ENCODE measurements at regions not wholly inside any gene's neighbourhood (a gene's known extent, or its start where the extent isn't known, plus 50 kb on each side); places are given as distances from the start of the nearest gene placed in this dataset.
"Not testable (repeated sequence)": the region's sequence is repeated elsewhere in the genome, so short reads cannot be mapped to it uniquely, and the experiment has no call there.

GRCh38 chr13:68609661-68610060 is 1379.5 kb upstream of the PCDH9 start:
- 96 to 97% methylated on average over 8 of the region's 8 CpGs for WGBS, 2 experiments
- H3K4me3 ChIP-seq (ENCODE audit: insufficient read depth, low read depth, low read length) = no peak overlapping the region
- H3K9me3 ChIP-seq (ENCODE audit: control insufficient read depth, low read length) = no peaks in the 10 kb centered on the region
- no peaks in the 10 kb centered on the region for H3K4me1 ChIP-seq (ENCODE audit: control insufficient read depth, insufficient read depth, low read length)
- no peaks in the 10 kb centered on the region for H3K36me3 ChIP-seq (ENCODE audit: control insufficient read depth, insufficient read depth, low read length)
- no peak overlapping the region for H3K27ac ChIP-seq (ENCODE audit: insufficient read depth, low read depth, low read length, poor library complexity, severe bottlenecking)
- no peaks in the 10 kb centered on the region for H3K27me3 ChIP-seq (ENCODE audit: control insufficient read depth, insufficient read depth, low read length, poor library complexity, severe bottlenecking)

GRCh38 chr13:68608147-68608546 is 1378.0 kb upstream of the PCDH9 start:
- Histone ChIP-seq H3K4me1 (ENCODE audit: control insufficient read depth, insufficient read depth, low read length) (no peaks in the 10 kb centered on the region), H3K9me3 (ENCODE audit: control insufficient read depth, low read length) (no peaks in the 10 kb centered on the region), H3K27me3 (ENCODE audit: control insufficient read depth, insufficient read depth, low read length, poor library complexity, severe bottlenecking) (no peaks in the 10 kb centered on the region), H3K4me3 (ENCODE audit: insufficient read depth, low read depth, low read length) (no peak overlapping the region), H3K27ac (ENCODE audit: insufficient read depth, low read depth, low read length, poor library complexity, severe bottlenecking) (no peak overlapping the region), H3K36me3 (ENCODE audit: control insufficient read depth, insufficient read depth, low read length) (no peaks in the 10 kb centered on the region)

- Histone ChIP-seq H3K4me1 (ENCODE audit: control insufficient read depth, insufficient read depth, low read length) (no peaks in the 10 kb centered on the region), H3K27ac (ENCODE audit: insufficient read depth, low read depth, low read length, poor library complexity, severe bottlenecking) (no peak overlapping the region), H3K27me3 (ENCODE audit: control insufficient read depth, insufficient read depth, low read length, poor library complexity, severe bottlenecking) (no peaks in the 10 kb centered on the region), H3K4me3 (ENCODE audit: insufficient read depth, low read depth, low read length) (no peak overlapping the region), H3K36me3 (ENCODE audit: control insufficient read depth, insufficient read depth, low read length) (no peaks in the 10 kb centered on the region), H3K9me3 (ENCODE audit: control insufficient read depth, low read length) (no peaks in the 10 kb centered on the region)
Measured at GRCh38 chr13:68597641-68598040, 1367.5 kb upstream of the PCDH9 start.

GRCh38 chr13:68588623-68589022 is 1358.5 kb upstream of the PCDH9 start:
- H3K36me3 ChIP-seq (ENCODE audit: control insufficient read depth, insufficient read depth, low read length) = no peaks in the 10 kb centered on the region
- H3K27me3 ChIP-seq (ENCODE audit: control insufficient read depth, insufficient read depth, low read length, poor library complexity, severe bottlenecking) = no peaks in the 10 kb centered on the region
- H3K9me3 ChIP-seq (ENCODE audit: control insufficient read depth, low read length) = no peaks in the 10 kb centered on the region
- no peaks in the 10 kb centered on the region for H3K4me1 ChIP-seq (ENCODE audit: control insufficient read depth, insufficient read depth, low read length)
- WGBS, 2 experiments = 93 to 95% methylated on average over 4 of the region's 4 CpGs
- no peak overlapping the region for H3K4me3 ChIP-seq (ENCODE audit: insufficient read depth, low read depth, low read length)
- H3K27ac ChIP-seq (ENCODE audit: insufficient read depth, low read depth, low read length, poor library complexity, severe bottlenecking) = no peak overlapping the region

GRCh38 chr13:68584776-68585175 is 1354.6 kb upstream of the PCDH9 start:
- Histone ChIP-seq H3K36me3 (ENCODE audit: control insufficient read depth, insufficient read depth, low read length) (no peaks in the 10 kb centered on the region), H3K4me3 (ENCODE audit: insufficient read depth, low read depth, low read length) (no peak overlapping the region), H3K27ac (ENCODE audit: insufficient read depth, low read depth, low read length, poor library complexity, severe bottlenecking) (no peak overlapping the region), H3K4me1 (ENCODE audit: control insufficient read depth, insufficient read depth, low read length) (no peaks in the 10 kb centered on the region), H3K27me3 (ENCODE audit: control insufficient read depth, insufficient read depth, low read length, poor library complexity, severe bottlenecking) (no peaks in the 10 kb centered on the region), H3K9me3 (ENCODE audit: control insufficient read depth, low read length) (no peaks in the 10 kb centered on the region)
- 78 to 83% methylated on average over 1 of the region's 1 CpG for WGBS, 2 experiments

- Histone ChIP-seq H3K36me3 (ENCODE audit: control insufficient read depth, insufficient read depth, low read length) (no peaks in the 10 kb centered on the region), H3K4me3 (ENCODE audit: insufficient read depth, low read depth, low read length) (no peak overlapping the region), H3K27me3 (ENCODE audit: control insufficient read depth, insufficient read depth, low read length, poor library complexity, severe bottlenecking) (no peaks in the 10 kb centered on the region), H3K9me3 (ENCODE audit: control insufficient read depth, low read length) (no peaks in the 10 kb centered on the region), H3K27ac (ENCODE audit: insufficient read depth, low read depth, low read length, poor library complexity, severe bottlenecking) (no peak overlapping the region), H3K4me1 (ENCODE audit: control insufficient read depth, insufficient read depth, low read length) (no peaks in the 10 kb centered on the region)
- 98 to 100% methylated on average over 1 of the region's 1 CpG for WGBS, 2 experiments
Measured at GRCh38 chr13:68574053-68574452, 1343.9 kb upstream of the PCDH9 start.

GRCh38 chr13:68551701-68552522 is 1321.8 kb upstream of the PCDH9 start:
- no peak overlapping the region for H3K4me3 ChIP-seq (ENCODE audit: insufficient read depth, low read depth, low read length)
- no peak overlapping the region for H3K27ac ChIP-seq (ENCODE audit: insufficient read depth, low read depth, low read length, poor library complexity, severe bottlenecking)
- no peaks in the 10 kb centered on the region for H3K36me3 ChIP-seq (ENCODE audit: control insufficient read depth, insufficient read depth, low read length)
- H3K4me1 ChIP-seq (ENCODE audit: control insufficient read depth, insufficient read depth, low read length) = no peaks in the 10 kb centered on the region
- H3K9me3 ChIP-seq (ENCODE audit: control insufficient read depth, low read length) = no peaks in the 10 kb centered on the region
- no peaks in the 10 kb centered on the region for H3K27me3 ChIP-seq (ENCODE audit: control insufficient read depth, insufficient read depth, low read length, poor library complexity, severe bottlenecking)
- 92 to 96% methylated on average over 4 to 5 of the region's 5 CpGs for WGBS, 2 experiments

- Histone ChIP-seq H3K27ac (ENCODE audit: insufficient read depth, low read depth, low read length, poor library complexity, severe bottlenecking) (no peak overlapping the region), H3K4me1 (ENCODE audit: control insufficient read depth, insufficient read depth, low read length) (no peaks in the 10 kb centered on the region), H3K9me3 (ENCODE audit: control insufficient read depth, low read length) (no peaks in the 10 kb centered on the region), H3K36me3 (ENCODE audit: control insufficient read depth, insufficient read depth, low read length) (no peaks in the 10 kb centered on the region), H3K27me3 (ENCODE audit: control insufficient read depth, insufficient read depth, low read length, poor library complexity, severe bottlenecking) (no peaks in the 10 kb centered on the region), H3K4me3 (ENCODE audit: insufficient read depth, low read depth, low read length) (no peak overlapping the region)
- 96 to 98% methylated on average over 1 of the region's 1 CpG for WGBS, 2 experiments
Measured at GRCh38 chr13:68550330-68550729, 1320.2 kb upstream of the PCDH9 start.

GRCh38 chr13:68540244-68540643 is 1310.1 kb upstream of the PCDH9 start:
- H3K27me3 ChIP-seq (ENCODE audit: control insufficient read depth, insufficient read depth, low read length, poor library complexity, severe bottlenecking) = no peaks in the 10 kb centered on the region
- H3K4me1 ChIP-seq (ENCODE audit: control insufficient read depth, insufficient read depth, low read length) = no peaks in the 10 kb centered on the region
- 77 to 100% methylated on average over 1 to 2 of the region's 2 CpGs for WGBS, 2 experiments
- H3K36me3 ChIP-seq (ENCODE audit: control insufficient read depth, insufficient read depth, low read length) = no peaks in the 10 kb centered on the region
- H3K4me3 ChIP-seq (ENCODE audit: insufficient read depth, low read depth, low read length) = no peak overlapping the region
- H3K27ac ChIP-seq (ENCODE audit: insufficient read depth, low read depth, low read length, poor library complexity, severe bottlenecking) = no peak overlapping the region
- H3K9me3 ChIP-seq (ENCODE audit: control insufficient read depth, low read length) = no peaks in the 10 kb centered on the region

- Histone ChIP-seq H3K9me3 (ENCODE audit: control insufficient read depth, low read length) (no peaks in the 10 kb centered on the region), H3K4me1 (ENCODE audit: control insufficient read depth, insufficient read depth, low read length) (no peaks in the 10 kb centered on the region), H3K27ac (ENCODE audit: insufficient read depth, low read depth, low read length, poor library complexity, severe bottlenecking) (no peak overlapping the region), H3K27me3 (ENCODE audit: control insufficient read depth, insufficient read depth, low read length, poor library complexity, severe bottlenecking) (no peaks in the 10 kb centered on the region), H3K36me3 (ENCODE audit: control insufficient read depth, insufficient read depth, low read length) (no peaks in the 10 kb centered on the region), H3K4me3 (ENCODE audit: insufficient read depth, low read depth, low read length) (no peak overlapping the region)
- no CpG with 5 or more reads among the region's 1 CpG for WGBS, 2 experiments
Measured at GRCh38 chr13:68535329-68535728, 1305.2 kb upstream of the PCDH9 start.

GRCh38 chr13:68527167-68527566 is 1297.0 kb upstream of the PCDH9 start:
- H3K27me3 ChIP-seq (ENCODE audit: control insufficient read depth, insufficient read depth, low read length, poor library complexity, severe bottlenecking) = not testable (repeated sequence)
- 88 to 93% methylated on average over 1 of the region's 1 CpG for WGBS, 2 experiments

More at GRCh38 chr13:68527167-68527566, 1297.0 kb upstream of the PCDH9 start:
- H3K27ac ChIP-seq (ENCODE audit: insufficient read depth, low read depth, low read length, poor library complexity, severe bottlenecking); H3K4me3 ChIP-seq (ENCODE audit: insufficient read depth, low read depth, low read length); H3K4me1 ChIP-seq (ENCODE audit: control insufficient read depth, insufficient read depth, low read length); H3K36me3 ChIP-seq (ENCODE audit: control insufficient read depth, insufficient read depth, low read length); H3K9me3 ChIP-seq (ENCODE audit: control insufficient read depth, low read length): not testable (repeated sequence)
